ENCODE measurements at regions not wholly inside any gene's neighbourhood (a gene's known extent, or its start where the extent isn't known, plus 50 kb on each side); places are given as distances from the start of the nearest gene placed in this dataset.

DNA sequence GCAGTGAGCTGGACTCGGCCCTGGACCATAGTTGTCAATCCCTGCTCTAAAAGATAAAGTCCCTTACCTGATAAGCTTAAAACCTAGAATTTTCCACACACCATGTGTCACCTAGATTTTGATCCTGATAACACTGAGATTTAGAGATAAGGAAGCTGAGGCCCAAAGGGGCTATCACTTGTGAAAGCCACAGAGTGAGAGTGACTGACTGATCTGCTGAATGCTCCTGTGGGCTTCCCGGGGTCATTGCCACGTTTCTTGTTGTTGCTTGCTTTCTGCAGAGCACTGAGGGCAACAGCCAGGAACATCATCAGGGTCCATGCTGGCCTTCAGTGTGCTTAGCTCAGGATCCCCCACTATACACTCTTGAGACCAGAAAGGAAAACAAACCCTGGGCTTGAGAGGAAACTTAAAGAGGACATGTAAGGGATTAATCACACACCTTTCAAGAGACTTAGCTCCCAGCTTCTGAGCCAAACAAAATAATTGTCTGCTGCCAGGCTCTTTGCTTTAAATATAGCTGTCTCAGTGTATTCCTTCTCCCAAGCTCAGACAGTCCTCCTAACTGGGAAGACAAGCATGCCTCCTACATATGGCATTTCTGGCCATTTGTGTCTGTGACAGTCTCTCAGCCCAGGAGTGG lies 82.6 kb upstream of the ARHGAP5 start:
- TF ChIP-seq EZH2 (IDR thresholded peaks at IDR 0.05; ENCODE audit: insufficient read depth, low read length), result no peak
- TF ChIP-seq, protein P1, sequence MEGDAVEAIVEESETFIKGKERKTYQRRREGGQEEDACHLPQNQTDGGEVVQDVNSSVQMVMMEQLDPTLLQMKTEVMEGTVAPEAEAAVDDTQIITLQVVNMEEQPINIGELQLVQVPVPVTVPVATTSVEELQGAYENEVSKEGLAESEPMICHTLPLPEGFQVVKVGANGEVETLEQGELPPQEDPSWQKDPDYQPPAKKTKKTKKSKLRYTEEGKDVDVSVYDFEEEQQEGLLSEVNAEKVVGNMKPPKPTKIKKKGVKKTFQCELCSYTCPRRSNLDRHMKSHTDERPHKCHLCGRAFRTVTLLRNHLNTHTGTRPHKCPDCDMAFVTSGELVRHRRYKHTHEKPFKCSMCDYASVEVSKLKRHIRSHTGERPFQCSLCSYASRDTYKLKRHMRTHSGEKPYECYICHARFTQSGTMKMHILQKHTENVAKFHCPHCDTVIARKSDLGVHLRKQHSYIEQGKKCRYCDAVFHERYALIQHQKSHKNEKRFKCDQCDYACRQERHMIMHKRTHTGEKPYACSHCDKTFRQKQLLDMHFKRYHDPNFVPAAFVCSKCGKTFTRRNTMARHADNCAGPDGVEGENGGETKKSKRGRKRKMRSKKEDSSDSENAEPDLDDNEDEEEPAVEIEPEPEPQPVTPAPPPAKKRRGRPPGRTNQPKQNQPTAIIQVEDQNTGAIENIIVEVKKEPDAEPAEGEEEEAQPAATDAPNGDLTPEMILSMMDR (IDR thresholded peaks at IDR 0.05; ENCODE audit: insufficient read depth, low read depth, low read length), result no peak
